PC-9 (cell line): ENCODE measurements at regions not wholly inside any gene's neighbourhood (a gene's known extent, or its start where the extent isn't known, plus 50 kb on each side); places are given as distances from the start of the nearest gene placed in this dataset.

Experiments
- EZH2 ChIP-seq: fragments of 200-600 bp; sonication (generic); IDR thresholded peaks from 2 replicates; pipeline ENCODE4 v1.8.0; 2017; ENCODE audit warnings: antibody characterized with exemption, low read depth
- TF ChIP-seq, protein P1 (sequence below): fragments of 200-600 bp; sonication (generic); conservative IDR thresholded peaks from 2 replicates; pipeline ENCODE4 v1.6.1; 2017; ENCODE audit warnings: mixed run types, antibody characterized with exemption, mild to moderate bottlenecking, moderate library complexity

DNA sequence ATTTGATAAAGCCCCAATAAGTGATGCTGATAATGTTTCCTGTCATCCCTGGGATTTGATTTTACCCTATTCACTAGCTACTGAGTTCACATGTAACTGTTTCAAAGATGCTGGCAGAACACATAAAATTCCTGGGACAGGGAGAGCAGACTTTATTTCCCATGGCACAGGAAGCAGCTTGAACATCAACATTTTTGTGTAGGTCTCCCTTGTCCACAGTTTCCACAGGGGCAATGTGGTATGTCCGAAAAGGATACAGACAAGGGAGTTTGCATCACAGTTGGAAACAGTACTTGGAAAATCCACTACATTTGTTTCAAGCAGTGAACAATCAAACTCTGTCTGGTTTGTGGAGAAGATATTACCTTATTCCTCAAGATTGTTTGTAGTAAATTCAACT is 129.2 kb upstream of the KLHL4 start:
- TF ChIP-seq, protein P1, sequence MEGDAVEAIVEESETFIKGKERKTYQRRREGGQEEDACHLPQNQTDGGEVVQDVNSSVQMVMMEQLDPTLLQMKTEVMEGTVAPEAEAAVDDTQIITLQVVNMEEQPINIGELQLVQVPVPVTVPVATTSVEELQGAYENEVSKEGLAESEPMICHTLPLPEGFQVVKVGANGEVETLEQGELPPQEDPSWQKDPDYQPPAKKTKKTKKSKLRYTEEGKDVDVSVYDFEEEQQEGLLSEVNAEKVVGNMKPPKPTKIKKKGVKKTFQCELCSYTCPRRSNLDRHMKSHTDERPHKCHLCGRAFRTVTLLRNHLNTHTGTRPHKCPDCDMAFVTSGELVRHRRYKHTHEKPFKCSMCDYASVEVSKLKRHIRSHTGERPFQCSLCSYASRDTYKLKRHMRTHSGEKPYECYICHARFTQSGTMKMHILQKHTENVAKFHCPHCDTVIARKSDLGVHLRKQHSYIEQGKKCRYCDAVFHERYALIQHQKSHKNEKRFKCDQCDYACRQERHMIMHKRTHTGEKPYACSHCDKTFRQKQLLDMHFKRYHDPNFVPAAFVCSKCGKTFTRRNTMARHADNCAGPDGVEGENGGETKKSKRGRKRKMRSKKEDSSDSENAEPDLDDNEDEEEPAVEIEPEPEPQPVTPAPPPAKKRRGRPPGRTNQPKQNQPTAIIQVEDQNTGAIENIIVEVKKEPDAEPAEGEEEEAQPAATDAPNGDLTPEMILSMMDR: no peak
- no peak for TF ChIP-seq EZH2
